ENCODE measurements at regions not wholly inside any gene's neighbourhood (a gene's known extent, or its start where the extent isn't known, plus 50 kb on each side); places are given as distances from the start of the nearest gene placed in this dataset.
A peak's percentile ranks its signal among the peaks of the same experiment; 100 is the strongest.
"Not testable (repeated sequence)": the region's sequence is repeated elsewhere in the genome, so short reads cannot be mapped to it uniquely, and the experiment has no call there.

- H3K4me3 ChIP-seq; H3K4me1 ChIP-seq; intact Hi-C loops (cut with DNase I; ENCODE audit: low total_unique reads); DNase-seq; H3K27ac ChIP-seq; H3K9me3 ChIP-seq; in situ Hi-C loops (cut with MboI; ENCODE audit: low sequenced_read_pairs in 4 of 4); ATAC-seq; H3K27me3 ChIP-seq; H3K36me3 ChIP-seq: not testable (repeated sequence)
Measured at GRCh38 chr9:61817127-61817705, 627.4 kb downstream of the SPATA31A7 start.

- peak overlapping the region in 1 of 4 donors; percentile 20 for H3K27ac ChIP-seq
- H3K9me3 ChIP-seq; in situ Hi-C loops (cut with MboI; ENCODE audit: low sequenced_read_pairs in 4 of 4); H3K27me3 ChIP-seq; intact Hi-C loops (cut with DNase I; ENCODE audit: low total_unique reads); H3K4me1 ChIP-seq; H3K36me3 ChIP-seq: not testable (repeated sequence)
- peak overlapping the region in 3 of 4 donors; percentile 41 to 56 (median 51) for H3K4me3 ChIP-seq
- peak; percentile 57 to 78 for DNase-seq
- peak in 1 of 2 donors; percentile 68 for ATAC-seq
Measured at GRCh38 chr9:61853624-61854259, 663.9 kb downstream of the SPATA31A7 start.

DNA sequence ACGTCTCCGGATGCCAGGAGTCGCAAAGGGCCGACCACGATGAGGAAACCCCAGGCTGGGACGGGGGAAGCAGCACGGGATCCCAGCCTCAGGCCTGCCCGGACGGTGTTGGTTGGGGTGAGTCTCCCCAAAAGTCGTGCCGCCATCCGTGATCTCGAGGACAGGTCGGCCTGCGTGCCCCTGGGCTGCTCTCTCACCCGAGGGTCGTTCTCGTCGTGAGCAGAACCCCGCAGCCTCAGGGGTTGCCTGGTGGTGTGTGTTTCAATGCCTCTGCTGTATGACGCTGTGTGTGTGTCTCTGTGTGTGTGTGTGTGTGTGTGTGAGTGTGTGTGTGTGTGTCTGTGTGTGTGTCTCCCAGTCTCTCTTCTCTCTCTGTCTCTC lies 664.4 kb downstream of the SPATA31A7 start:
- Histone ChIP-seq H3K27ac (peak overlapping the region in 1 of 4 donors; percentile 20), H3K4me3 (peak overlapping the region in 3 of 4 donors; percentile 41 to 56 (median 51))
- ATAC-seq; H3K9me3 ChIP-seq; intact Hi-C loops (cut with DNase I; ENCODE audit: low total_unique reads); H3K27me3 ChIP-seq; H3K36me3 ChIP-seq; H3K4me1 ChIP-seq; in situ Hi-C loops (cut with MboI; ENCODE audit: low sequenced_read_pairs in 4 of 4): not testable (repeated sequence)
- DNase-seq: peak in 1 of 2 donors; percentile 4

GRCh38 chr9:61856283-61856682 lies 666.4 kb downstream of the SPATA31A7 start:
- H3K36me3 ChIP-seq; H3K27ac ChIP-seq; intact Hi-C loops (cut with DNase I; ENCODE audit: low total_unique reads); in situ Hi-C loops (cut with MboI; ENCODE audit: low sequenced_read_pairs in 4 of 4); H3K9me3 ChIP-seq; H3K27me3 ChIP-seq; H3K4me3 ChIP-seq; DNase-seq; H3K4me1 ChIP-seq: not testable (repeated sequence)
- peak in 1 of 2 donors; percentile 58 for ATAC-seq

DNA sequence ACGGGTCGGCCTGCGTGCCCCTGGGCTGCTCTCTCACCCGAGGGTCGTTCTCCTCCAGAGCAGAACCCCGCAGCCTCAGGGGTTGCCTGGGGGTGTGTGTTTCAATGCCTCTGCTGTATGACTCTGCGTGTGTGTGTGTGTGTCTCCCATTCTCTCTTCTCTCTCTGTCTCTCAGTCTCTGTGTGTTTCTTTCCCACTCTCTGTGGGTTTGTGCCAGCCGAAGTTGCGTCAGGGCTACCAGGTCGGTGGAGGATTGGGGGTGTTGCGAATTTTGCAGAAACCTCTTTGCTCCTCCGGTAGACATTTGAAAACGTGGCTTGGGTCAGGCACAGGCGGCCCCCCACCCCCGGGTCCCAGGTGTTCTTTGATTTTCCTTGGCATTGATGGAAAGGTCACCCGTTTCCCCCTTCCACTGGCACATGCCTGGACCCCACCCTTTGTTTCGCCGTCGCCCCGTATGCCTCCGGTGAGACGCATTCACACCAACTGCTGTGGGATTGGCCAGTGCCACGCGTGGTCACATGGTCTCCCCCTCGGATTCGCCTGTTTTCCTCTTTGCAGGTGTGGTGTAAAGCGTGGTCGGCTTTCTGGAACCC lies 667.1 kb downstream of the SPATA31A7 start:
- H3K4me3 ChIP-seq; intact Hi-C loops (cut with DNase I; ENCODE audit: low total_unique reads); H3K27me3 ChIP-seq; H3K27ac ChIP-seq; H3K4me1 ChIP-seq; H3K9me3 ChIP-seq; ATAC-seq; in situ Hi-C loops (cut with MboI; ENCODE audit: low sequenced_read_pairs in 4 of 4); H3K36me3 ChIP-seq: not testable (repeated sequence)
- peak in 1 of 2 donors; percentile 24 for DNase-seq

- peak; percentile 79 to 91 for ATAC-seq
- H3K9me3 ChIP-seq; H3K4me1 ChIP-seq; intact Hi-C loops (cut with DNase I; ENCODE audit: low total_unique reads); H3K4me3 ChIP-seq; H3K36me3 ChIP-seq; H3K27me3 ChIP-seq; in situ Hi-C loops (cut with MboI; ENCODE audit: low sequenced_read_pairs in 4 of 4); H3K27ac ChIP-seq; DNase-seq: not testable (repeated sequence)
Measured at GRCh38 chr9:61857709-61858351, 668.0 kb downstream of the SPATA31A7 start.

DNA sequence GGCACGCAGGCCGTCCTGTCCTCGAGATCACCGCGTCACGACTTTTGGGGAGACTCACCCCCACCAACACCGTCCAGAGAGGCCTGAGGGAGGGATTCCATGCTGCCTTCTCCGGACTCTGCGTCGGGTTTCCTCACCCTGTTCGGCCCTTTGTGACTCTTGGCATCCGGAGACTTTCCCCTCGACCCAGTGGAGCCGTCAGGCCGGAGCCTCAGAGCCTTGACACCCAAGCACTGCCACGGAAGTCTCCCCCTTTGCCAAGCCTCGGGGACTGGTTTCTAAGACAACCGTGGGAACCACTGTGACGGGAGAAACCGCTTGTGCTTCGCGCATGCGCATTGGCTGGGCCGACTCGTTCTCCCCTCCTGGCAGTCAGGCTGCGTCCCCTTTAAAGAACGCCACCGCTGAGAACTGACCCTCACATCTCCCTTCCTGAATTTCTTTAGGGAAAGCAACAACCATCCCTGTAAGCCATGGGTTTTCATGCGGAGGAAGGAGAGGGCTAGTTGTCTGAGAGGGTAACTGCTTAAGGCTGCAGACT lies 672.7 kb downstream of the SPATA31A7 start:
- intact Hi-C loops (cut with DNase I; ENCODE audit: low total_unique reads); H3K27me3 ChIP-seq; H3K4me1 ChIP-seq; H3K9me3 ChIP-seq; H3K36me3 ChIP-seq; H3K27ac ChIP-seq; in situ Hi-C loops (cut with MboI; ENCODE audit: low sequenced_read_pairs in 4 of 4): not testable (repeated sequence)
- peak; percentile 15 to 62 for DNase-seq
- ATAC-seq: peak in 1 of 2 donors; percentile 49
- H3K4me3 ChIP-seq: peak overlapping the region in 1 of 4 donors; percentile 22

DNA sequence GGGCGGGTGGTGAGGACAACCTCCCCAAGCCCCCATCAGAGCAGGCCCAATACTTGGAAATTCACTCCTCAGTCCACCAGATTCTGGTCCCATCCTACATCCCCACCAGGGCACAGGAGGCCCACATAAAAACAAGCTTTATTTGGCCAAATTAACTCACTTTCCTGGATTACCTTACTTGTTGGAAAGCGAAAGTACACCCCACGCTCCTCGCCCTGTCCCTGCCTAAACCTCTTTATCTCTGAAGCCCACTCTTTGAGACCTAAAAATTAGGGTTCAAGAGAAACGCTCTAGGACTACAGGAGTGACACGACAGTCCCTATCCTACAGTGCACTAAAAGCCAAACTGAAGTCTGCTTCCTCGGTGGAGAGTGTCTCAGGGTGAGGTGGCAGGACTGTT lies 674.6 kb downstream of the SPATA31A7 start:
- H3K4me3 ChIP-seq; H3K36me3 ChIP-seq; H3K4me1 ChIP-seq; H3K9me3 ChIP-seq; ATAC-seq; in situ Hi-C loops (cut with MboI; ENCODE audit: low sequenced_read_pairs in 4 of 4); intact Hi-C loops (cut with DNase I; ENCODE audit: low total_unique reads); H3K27me3 ChIP-seq; H3K27ac ChIP-seq: not testable (repeated sequence)
- peak in 1 of 2 donors; percentile 0 for DNase-seq

DNA sequence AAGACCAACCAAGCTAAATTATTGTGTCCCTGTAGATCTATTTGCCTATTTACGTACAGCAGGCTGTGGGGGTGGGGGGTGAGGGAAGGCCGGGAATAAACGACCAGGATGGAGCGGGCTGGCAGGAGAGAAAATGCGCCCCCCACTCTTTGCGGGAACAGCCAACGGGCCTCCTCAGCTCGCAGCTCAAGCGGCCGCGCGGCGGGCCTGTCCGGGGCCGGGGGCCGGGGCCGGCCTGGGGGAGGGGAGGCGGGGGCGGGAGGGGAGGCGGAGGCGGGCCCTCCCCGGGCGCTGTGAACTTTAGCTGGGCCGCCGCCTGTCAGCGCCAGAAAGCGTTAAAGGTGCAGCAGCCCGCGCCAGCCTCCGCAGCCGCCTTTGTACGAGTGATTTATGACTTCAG lies 679.1 kb downstream of the SPATA31A7 start:
- H3K27ac ChIP-seq; DNase-seq; in situ Hi-C loops (cut with MboI; ENCODE audit: low sequenced_read_pairs in 4 of 4); H3K9me3 ChIP-seq; H3K4me1 ChIP-seq; H3K4me3 ChIP-seq; H3K36me3 ChIP-seq; ATAC-seq; H3K27me3 ChIP-seq; intact Hi-C loops (cut with DNase I; ENCODE audit: low total_unique reads): not testable (repeated sequence)

GRCh38 chr9:61872329-61872728 lies 682.5 kb downstream of the SPATA31A7 start:
- ATAC-seq; DNase-seq; in situ Hi-C loops (cut with MboI; ENCODE audit: low sequenced_read_pairs in 4 of 4); H3K9me3 ChIP-seq; H3K4me3 ChIP-seq; H3K4me1 ChIP-seq; H3K27ac ChIP-seq; H3K36me3 ChIP-seq; intact Hi-C loops (cut with DNase I; ENCODE audit: low total_unique reads); H3K27me3 ChIP-seq: not testable (repeated sequence)
